IgD-negative memory B cell (primary cell): ENCODE measurements at regions not wholly inside any gene's neighbourhood (a gene's known extent, or its start where the extent isn't known, plus 50 kb on each side); places are given as distances from the start of the nearest gene placed in this dataset.
A peak's percentile ranks its signal among the peaks of the same experiment; 100 is the strongest.
"Not testable (repeated sequence)": the region's sequence is repeated elsewhere in the genome, so short reads cannot be mapped to it uniquely, and the experiment has no call there.

Experiments
- H3K27ac Mint-ChIP-seq, 3 donors: one replicate each; pipeline ENCODE4 v1.8.0; 2020 to 2022; ENCODE audit warnings: mild to moderate bottlenecking in 3 of 3, mixed read lengths in 3 of 3, moderate library complexity in 1 of 3
- H3K27me3 Mint-ChIP-seq: one replicate; pipeline ENCODE4 v1.8.0; 2021; ENCODE audit warnings: mixed read lengths
- H3K36me3 Mint-ChIP-seq: one replicate; pipeline ENCODE4 v1.8.0; 2020; ENCODE audit warnings: mild to moderate bottlenecking, mixed read lengths
- H3K4me1 Mint-ChIP-seq, 3 donors: one replicate each; pipeline ENCODE4 v1.8.0; 2020 to 2022; ENCODE audit warnings: mixed read lengths in 3 of 3, mild to moderate bottlenecking in 1 of 3
- H3K4me3 Mint-ChIP-seq, 4 donors: one replicate each; pipeline ENCODE4 v1.8.0; 2020 to 2022; ENCODE audit warnings: mild to moderate bottlenecking in 4 of 4, mixed read lengths in 4 of 4, moderate library complexity in 3 of 4
- H3K9me3 Mint-ChIP-seq, 3 donors: one replicate each; pipeline ENCODE4 v1.8.0; 2020 to 2021; ENCODE audit warnings: mixed read lengths in 3 of 3, mild to moderate bottlenecking in 1 of 3

- not testable (repeated sequence) for H3K27ac Mint-ChIP-seq, H3K4me1 Mint-ChIP-seq, H3K4me3 Mint-ChIP-seq, H3K9me3 Mint-ChIP-seq, H3K36me3 Mint-ChIP-seq, H3K27me3 Mint-ChIP-seq
These were observed 148.6 kb downstream of the CRLF3 start for GRCh38 chr17:30675777-30676492.

- H3K4me3 Mint-ChIP-seq, result peak overlapping the region in 3 of 4 donors; percentile 41 to 70 (median 48)
- H3K27ac Mint-ChIP-seq, H3K9me3 Mint-ChIP-seq, H3K4me1 Mint-ChIP-seq, H3K27me3 Mint-ChIP-seq, H3K36me3 Mint-ChIP-seq: not testable (repeated sequence)
These were observed 155.3 kb downstream of the CRLF3 start for GRCh38 chr17:30669217-30669649.

- not testable (repeated sequence) for H3K9me3 Mint-ChIP-seq, H3K4me1 Mint-ChIP-seq, H3K36me3 Mint-ChIP-seq, H3K27ac Mint-ChIP-seq, H3K27me3 Mint-ChIP-seq
- peak overlapping the region; percentile 48 to 91 (median 69) for H3K4me3 Mint-ChIP-seq
These were observed 155.9 kb downstream of the CRLF3 start for GRCh38 chr17:30668360-30669181.

- H3K36me3 Mint-ChIP-seq, H3K9me3 Mint-ChIP-seq, H3K4me1 Mint-ChIP-seq, H3K27me3 Mint-ChIP-seq: not testable (repeated sequence)
- H3K27ac Mint-ChIP-seq, result peak overlapping the region in 1 of 3 donors; percentile 47
- peak overlapping the region in 2 of 4 donors; percentile 58 to 63 for H3K4me3 Mint-ChIP-seq
These were observed 156.7 kb downstream of the CRLF3 start for GRCh38 chr17:30667657-30668359.

GRCh38 chr17:30666838-30667656 lies 157.4 kb downstream of the CRLF3 start:
- peak overlapping the region; percentile 16 to 76 (median 62) for H3K4me3 Mint-ChIP-seq
- not testable (repeated sequence) for H3K4me1 Mint-ChIP-seq, H3K9me3 Mint-ChIP-seq, H3K36me3 Mint-ChIP-seq, H3K27me3 Mint-ChIP-seq
- peak overlapping the region in 1 of 3 donors; percentile 47 for H3K27ac Mint-ChIP-seq

GRCh38 chr17:30663727-30664455 lies 160.6 kb downstream of the CRLF3 start:
- not testable (repeated sequence) for H3K27me3 Mint-ChIP-seq, H3K36me3 Mint-ChIP-seq, H3K4me3 Mint-ChIP-seq, H3K9me3 Mint-ChIP-seq, H3K4me1 Mint-ChIP-seq
- peak overlapping the region in 1 of 3 donors; percentile 62 for H3K27ac Mint-ChIP-seq

- H3K27me3 Mint-ChIP-seq, H3K9me3 Mint-ChIP-seq, H3K36me3 Mint-ChIP-seq, H3K4me1 Mint-ChIP-seq, H3K27ac Mint-ChIP-seq, H3K4me3 Mint-ChIP-seq: not testable (repeated sequence)
These were observed 167.3 kb downstream of the CRLF3 start for GRCh38 chr17:30657148-30657547.

- not testable (repeated sequence) for H3K27ac Mint-ChIP-seq, H3K36me3 Mint-ChIP-seq, H3K4me1 Mint-ChIP-seq, H3K27me3 Mint-ChIP-seq, H3K9me3 Mint-ChIP-seq, H3K4me3 Mint-ChIP-seq
These were observed 171.5 kb downstream of the CRLF3 start for GRCh38 chr17:30653038-30653437.

- not testable (repeated sequence) for H3K4me1 Mint-ChIP-seq, H3K27me3 Mint-ChIP-seq, H3K4me3 Mint-ChIP-seq, H3K36me3 Mint-ChIP-seq, H3K27ac Mint-ChIP-seq, H3K9me3 Mint-ChIP-seq
These were observed 172.9 kb downstream of the GOSR1 start for GRCh38 chr17:30650149-30650548.

GRCh38 chr17:30648015-30648620 lies 170.9 kb downstream of the GOSR1 start:
- H3K27ac Mint-ChIP-seq, H3K36me3 Mint-ChIP-seq, H3K4me1 Mint-ChIP-seq, H3K9me3 Mint-ChIP-seq, H3K4me3 Mint-ChIP-seq, H3K27me3 Mint-ChIP-seq: not testable (repeated sequence)

GRCh38 chr17:30645875-30646274 lies 168.7 kb downstream of the GOSR1 start:
- not testable (repeated sequence) for H3K27ac Mint-ChIP-seq, H3K36me3 Mint-ChIP-seq, H3K9me3 Mint-ChIP-seq, H3K4me1 Mint-ChIP-seq, H3K27me3 Mint-ChIP-seq
- H3K4me3 Mint-ChIP-seq, result peak overlapping the region in 1 of 4 donors; percentile 63

- not testable (repeated sequence) for H3K4me1 Mint-ChIP-seq, H3K36me3 Mint-ChIP-seq, H3K9me3 Mint-ChIP-seq, H3K27ac Mint-ChIP-seq, H3K4me3 Mint-ChIP-seq, H3K27me3 Mint-ChIP-seq
These were observed 167.5 kb downstream of the GOSR1 start for GRCh38 chr17:30644713-30645112.

GRCh38 chr17:30644287-30644686 lies 167.1 kb downstream of the GOSR1 start:
- not testable (repeated sequence) for H3K36me3 Mint-ChIP-seq, H3K27ac Mint-ChIP-seq, H3K4me3 Mint-ChIP-seq, H3K27me3 Mint-ChIP-seq, H3K9me3 Mint-ChIP-seq, H3K4me1 Mint-ChIP-seq

- H3K36me3 Mint-ChIP-seq, H3K4me3 Mint-ChIP-seq, H3K9me3 Mint-ChIP-seq, H3K4me1 Mint-ChIP-seq, H3K27ac Mint-ChIP-seq, H3K27me3 Mint-ChIP-seq: not testable (repeated sequence)
These were observed 164.2 kb downstream of the GOSR1 start for GRCh38 chr17:30641428-30641827.
